ENCODE measurements at regions not wholly inside any gene's neighbourhood (a gene's known extent, or its start where the extent isn't known, plus 50 kb on each side); places are given as distances from the start of the nearest gene placed in this dataset.

DNA sequence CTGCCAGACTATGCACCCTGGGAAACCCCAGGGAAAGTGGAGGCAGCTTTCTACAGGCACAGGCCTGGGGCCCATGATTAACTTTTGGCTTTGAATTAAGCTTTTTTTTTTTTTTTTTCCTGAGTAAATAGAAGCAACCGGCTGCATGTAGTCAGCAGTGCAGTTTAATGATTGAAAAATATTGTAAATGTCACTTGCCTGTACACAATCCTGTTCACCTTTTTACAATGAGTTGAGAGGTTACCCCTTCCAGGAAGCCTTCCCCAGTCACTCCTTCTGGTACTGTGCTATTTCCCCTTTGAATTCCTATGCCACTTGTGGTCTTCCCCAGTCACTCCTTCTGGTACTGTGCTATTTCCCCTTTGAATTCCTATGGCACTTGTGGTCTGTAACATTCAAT is 475.6 kb downstream of the TDRD15 start:
- TF ChIP-seq, protein P1, sequence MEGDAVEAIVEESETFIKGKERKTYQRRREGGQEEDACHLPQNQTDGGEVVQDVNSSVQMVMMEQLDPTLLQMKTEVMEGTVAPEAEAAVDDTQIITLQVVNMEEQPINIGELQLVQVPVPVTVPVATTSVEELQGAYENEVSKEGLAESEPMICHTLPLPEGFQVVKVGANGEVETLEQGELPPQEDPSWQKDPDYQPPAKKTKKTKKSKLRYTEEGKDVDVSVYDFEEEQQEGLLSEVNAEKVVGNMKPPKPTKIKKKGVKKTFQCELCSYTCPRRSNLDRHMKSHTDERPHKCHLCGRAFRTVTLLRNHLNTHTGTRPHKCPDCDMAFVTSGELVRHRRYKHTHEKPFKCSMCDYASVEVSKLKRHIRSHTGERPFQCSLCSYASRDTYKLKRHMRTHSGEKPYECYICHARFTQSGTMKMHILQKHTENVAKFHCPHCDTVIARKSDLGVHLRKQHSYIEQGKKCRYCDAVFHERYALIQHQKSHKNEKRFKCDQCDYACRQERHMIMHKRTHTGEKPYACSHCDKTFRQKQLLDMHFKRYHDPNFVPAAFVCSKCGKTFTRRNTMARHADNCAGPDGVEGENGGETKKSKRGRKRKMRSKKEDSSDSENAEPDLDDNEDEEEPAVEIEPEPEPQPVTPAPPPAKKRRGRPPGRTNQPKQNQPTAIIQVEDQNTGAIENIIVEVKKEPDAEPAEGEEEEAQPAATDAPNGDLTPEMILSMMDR (IDR thresholded peaks at IDR 0.05; ENCODE audit: low read depth, low read length) = no peak
- TF ChIP-seq EZH2phosphoT487 (IDR thresholded peaks at IDR 0.05; ENCODE audit: low read depth) = no peak
